HepG2 (cell line): ENCODE measurements at regions not wholly inside any gene's neighbourhood (a gene's known extent, or its start where the extent isn't known, plus 50 kb on each side); places are given as distances from the start of the nearest gene placed in this dataset.

Experiments used
- BHLHE40 ChIP-seq: IDR thresholded peaks from 2 replicates; pipeline ENCODE4 v1.6.1; 2011; ENCODE audit warnings: low read length, improper control_type of control experiment
- RBM39 ChIP-seq: fragments of 200-400 bp; formaldehyde crosslinking; IDR thresholded peaks from one replicate; pipeline ENCODE4 v1.6.1; 2018; ENCODE audit warnings: antibody characterized with exemption, mild to moderate bottlenecking, low read depth, low read length; ENCODE audit not compliant: poor library complexity, severe bottlenecking
- ZNF850 ChIP-seq: sonication (generic); formaldehyde crosslinking; conservative IDR thresholded peaks from 2 replicates; pipeline ENCODE4 v1.9.0; 2021; ENCODE audit warnings: mild to moderate bottlenecking, missing genetic modification reagents
- TF ChIP-seq, protein P1 (sequence below): sonication (generic); formaldehyde crosslinking; conservative IDR thresholded peaks from 2 replicates; pipeline ENCODE4 v1.8.0; 2022; ENCODE audit warnings: low read depth, missing genetic modification reagents
- TF ChIP-seq, protein P2 (sequence below): sonication (generic); formaldehyde crosslinking; IDR thresholded peaks from 2 replicates; pipeline ENCODE4 v1.5.1; 2020; ENCODE audit warnings: mild to moderate bottlenecking, missing genetic modification reagents, moderate library complexity
- TF ChIP-seq, protein P3 (sequence below): IDR thresholded peaks from 2 replicates; pipeline ENCODE4 v1.6.1; 2016; ENCODE audit warnings: low read depth, borderline replicate concordance
- TF ChIP-seq, protein P4 (sequence below): IDR thresholded peaks from 2 replicates; pipeline ENCODE4 v1.6.1; 2016; ENCODE audit warnings: mild to moderate bottlenecking, missing biosample characterization, missing genetic modification reagents

DNA sequence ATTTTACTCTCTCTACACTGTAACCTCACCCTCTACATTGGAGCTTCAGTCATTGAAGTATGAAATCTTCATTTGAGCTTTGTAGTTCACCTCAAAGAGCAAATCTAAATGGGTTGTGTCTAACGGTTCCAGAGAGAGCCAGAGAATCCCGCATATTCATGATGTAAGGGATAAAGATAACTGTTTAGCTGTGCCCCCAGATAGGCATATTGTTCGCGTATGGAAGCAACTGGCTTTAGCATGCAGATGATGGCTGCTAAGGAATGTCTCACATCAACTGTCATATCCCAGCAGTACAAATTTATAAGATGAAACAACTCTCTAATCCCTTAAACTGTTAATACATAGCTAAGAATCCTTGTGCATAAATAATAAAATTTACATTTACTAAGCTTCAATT is 412.7 kb upstream of the ROBO2 start (continued):
- TF ChIP-seq, protein P1, sequence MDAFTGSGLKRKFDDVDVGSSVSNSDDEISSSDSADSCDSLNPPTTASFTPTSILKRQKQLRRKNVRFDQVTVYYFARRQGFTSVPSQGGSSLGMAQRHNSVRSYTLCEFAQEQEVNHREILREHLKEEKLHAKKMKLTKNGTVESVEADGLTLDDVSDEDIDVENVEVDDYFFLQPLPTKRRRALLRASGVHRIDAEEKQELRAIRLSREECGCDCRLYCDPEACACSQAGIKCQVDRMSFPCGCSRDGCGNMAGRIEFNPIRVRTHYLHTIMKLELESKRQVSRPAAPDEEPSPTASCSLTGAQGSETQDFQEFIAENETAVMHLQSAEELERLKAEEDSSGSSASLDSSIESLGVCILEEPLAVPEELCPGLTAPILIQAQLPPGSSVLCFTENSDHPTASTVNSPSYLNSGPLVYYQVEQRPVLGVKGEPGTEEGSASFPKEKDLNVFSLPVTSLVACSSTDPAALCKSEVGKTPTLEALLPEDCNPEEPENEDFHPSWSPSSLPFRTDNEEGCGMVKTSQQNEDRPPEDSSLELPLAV (CRISPR knock-in tag) = no peak
- TF ChIP-seq, protein P2, sequence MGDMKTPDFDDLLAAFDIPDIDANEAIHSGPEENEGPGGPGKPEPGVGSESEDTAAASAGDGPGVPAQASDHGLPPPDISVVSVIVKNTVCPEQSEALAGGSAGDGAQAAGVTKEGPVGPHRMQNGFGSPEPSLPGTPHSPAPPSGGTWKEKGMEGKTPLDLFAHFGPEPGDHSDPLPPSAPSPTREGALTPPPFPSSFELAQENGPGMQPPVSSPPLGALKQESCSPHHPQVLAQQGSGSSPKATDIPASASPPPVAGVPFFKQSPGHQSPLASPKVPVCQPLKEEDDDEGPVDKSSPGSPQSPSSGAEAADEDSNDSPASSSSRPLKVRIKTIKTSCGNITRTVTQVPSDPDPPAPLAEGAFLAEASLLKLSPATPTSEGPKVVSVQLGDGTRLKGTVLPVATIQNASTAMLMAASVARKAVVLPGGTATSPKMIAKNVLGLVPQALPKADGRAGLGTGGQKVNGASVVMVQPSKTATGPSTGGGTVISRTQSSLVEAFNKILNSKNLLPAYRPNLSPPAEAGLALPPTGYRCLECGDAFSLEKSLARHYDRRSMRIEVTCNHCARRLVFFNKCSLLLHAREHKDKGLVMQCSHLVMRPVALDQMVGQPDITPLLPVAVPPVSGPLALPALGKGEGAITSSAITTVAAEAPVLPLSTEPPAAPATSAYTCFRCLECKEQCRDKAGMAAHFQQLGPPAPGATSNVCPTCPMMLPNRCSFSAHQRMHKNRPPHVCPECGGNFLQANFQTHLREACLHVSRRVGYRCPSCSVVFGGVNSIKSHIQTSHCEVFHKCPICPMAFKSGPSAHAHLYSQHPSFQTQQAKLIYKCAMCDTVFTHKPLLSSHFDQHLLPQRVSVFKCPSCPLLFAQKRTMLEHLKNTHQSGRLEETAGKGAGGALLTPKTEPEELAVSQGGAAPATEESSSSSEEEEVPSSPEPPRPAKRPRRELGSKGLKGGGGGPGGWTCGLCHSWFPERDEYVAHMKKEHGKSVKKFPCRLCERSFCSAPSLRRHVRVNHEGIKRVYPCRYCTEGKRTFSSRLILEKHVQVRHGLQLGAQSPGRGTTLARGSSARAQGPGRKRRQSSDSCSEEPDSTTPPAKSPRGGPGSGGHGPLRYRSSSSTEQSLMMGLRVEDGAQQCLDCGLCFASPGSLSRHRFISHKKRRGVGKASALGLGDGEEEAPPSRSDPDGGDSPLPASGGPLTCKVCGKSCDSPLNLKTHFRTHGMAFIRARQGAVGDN (CRISPR knock-in tag) = no peak
- TF ChIP-seq RBM39 (no peak), ZNF850 (no peak), BHLHE40 (no peak)
- TF ChIP-seq, protein P3, sequence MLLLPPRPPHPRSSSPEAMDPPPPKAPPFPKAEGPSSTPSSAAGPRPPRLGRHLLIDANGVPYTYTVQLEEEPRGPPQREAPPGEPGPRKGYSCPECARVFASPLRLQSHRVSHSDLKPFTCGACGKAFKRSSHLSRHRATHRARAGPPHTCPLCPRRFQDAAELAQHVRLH (CRISPR knock-in tag) = no peak
- TF ChIP-seq, protein P4, sequence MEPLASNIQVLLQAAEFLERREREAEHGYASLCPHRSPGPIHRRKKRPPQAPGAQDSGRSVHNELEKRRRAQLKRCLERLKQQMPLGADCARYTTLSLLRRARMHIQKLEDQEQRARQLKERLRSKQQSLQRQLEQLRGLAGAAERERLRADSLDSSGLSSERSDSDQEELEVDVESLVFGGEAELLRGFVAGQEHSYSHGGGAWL (CRISPR knock-in tag) = no peak
